ENCODE measurements at regions not wholly inside any gene's neighbourhood (a gene's known extent, or its start where the extent isn't known, plus 50 kb on each side); places are given as distances from the start of the nearest gene placed in this dataset.

DNA sequence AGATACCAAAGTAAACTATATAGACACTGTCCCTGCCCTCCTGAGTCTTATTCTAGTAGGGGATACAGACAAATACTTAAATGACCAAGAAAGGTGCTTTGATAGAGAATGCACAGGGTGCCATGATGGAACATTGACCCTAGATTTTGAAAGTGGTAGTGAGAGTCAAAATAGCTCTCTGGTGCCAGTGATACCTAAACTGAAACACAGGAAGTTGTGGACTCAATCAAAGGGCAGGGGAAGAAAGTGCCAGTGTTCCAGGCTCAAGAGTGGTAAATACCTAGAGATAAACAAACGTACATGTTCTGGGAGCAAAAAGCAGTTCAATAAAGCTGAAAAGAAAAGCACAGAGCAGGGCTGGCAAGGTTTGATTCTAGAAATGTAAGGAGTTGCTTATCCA is 267.6 kb downstream of the ISL1 start:
- H3K4me1 ChIP-seq, result no peaks in the 10 kb centered on the region
- H3K27ac ChIP-seq, result no peak overlapping the region
- DNase-seq, result no peak
- TF ChIP-seq POLR2AphosphoS5 (IDR thresholded peaks at IDR 0.05) (no peak), POLR2A (IDR thresholded peaks at IDR 0.05) (no peak), EP300 (IDR thresholded peaks at IDR 0.05; ENCODE audit: low read depth) (no peak)
- TF ChIP-seq, protein P1, sequence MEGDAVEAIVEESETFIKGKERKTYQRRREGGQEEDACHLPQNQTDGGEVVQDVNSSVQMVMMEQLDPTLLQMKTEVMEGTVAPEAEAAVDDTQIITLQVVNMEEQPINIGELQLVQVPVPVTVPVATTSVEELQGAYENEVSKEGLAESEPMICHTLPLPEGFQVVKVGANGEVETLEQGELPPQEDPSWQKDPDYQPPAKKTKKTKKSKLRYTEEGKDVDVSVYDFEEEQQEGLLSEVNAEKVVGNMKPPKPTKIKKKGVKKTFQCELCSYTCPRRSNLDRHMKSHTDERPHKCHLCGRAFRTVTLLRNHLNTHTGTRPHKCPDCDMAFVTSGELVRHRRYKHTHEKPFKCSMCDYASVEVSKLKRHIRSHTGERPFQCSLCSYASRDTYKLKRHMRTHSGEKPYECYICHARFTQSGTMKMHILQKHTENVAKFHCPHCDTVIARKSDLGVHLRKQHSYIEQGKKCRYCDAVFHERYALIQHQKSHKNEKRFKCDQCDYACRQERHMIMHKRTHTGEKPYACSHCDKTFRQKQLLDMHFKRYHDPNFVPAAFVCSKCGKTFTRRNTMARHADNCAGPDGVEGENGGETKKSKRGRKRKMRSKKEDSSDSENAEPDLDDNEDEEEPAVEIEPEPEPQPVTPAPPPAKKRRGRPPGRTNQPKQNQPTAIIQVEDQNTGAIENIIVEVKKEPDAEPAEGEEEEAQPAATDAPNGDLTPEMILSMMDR (IDR thresholded peaks at IDR 0.05), result no peak
- no peaks in the 10 kb centered on the region for H3K36me3 ChIP-seq
- no peaks in the 10 kb centered on the region for H3K9me3 ChIP-seq
- no peak overlapping the region for H3K4me3 ChIP-seq
- 19 to 25% methylated on average over 1 of the region's 1 CpG for WGBS, 2 donors (ENCODE audit: low coverage in 1 of 2)
- no peaks in the 10 kb centered on the region for H3K27me3 ChIP-seq
- in situ Hi-C loops (cut with MboI; ENCODE audit: low pct_ligation_motif_present in 1 of 4, low pct_unique_long_range_greater_than_20kb in 1 of 4, low sequenced_read_pairs in 3 of 4), result no loop called here
- intact Hi-C loops (cut with DNase I; ENCODE audit: low total_unique reads), result no loop called here

DNA sequence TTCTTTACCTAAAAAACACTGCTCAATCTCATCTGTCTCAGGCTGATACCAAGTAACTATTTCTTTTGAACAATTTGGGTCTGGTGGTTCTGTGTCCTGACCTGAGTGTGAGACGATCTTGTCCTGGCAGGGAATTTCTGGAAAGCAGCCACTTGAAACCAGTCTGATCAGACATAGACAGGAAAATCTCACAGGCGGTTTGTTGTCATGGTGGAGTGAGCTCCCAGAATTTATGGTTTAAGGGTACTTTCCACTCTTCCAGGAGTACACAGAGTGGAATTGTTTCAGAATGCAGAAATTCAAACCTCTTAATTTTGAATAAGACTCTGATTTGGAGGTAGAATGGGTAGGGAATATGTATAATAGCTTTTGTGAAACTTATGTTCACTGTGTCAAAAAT is 268.2 kb downstream of the ISL1 start:
- no peaks in the 10 kb centered on the region for H3K4me1 ChIP-seq
- no peaks in the 10 kb centered on the region for H3K36me3 ChIP-seq
- WGBS, 2 donors (ENCODE audit: low coverage in 1 of 2), result 17 to 26% methylated on average over 2 of the region's 2 CpGs
- no peak for DNase-seq
- H3K9me3 ChIP-seq, result no peaks in the 10 kb centered on the region
- H3K27me3 ChIP-seq, result no peaks in the 10 kb centered on the region
- no peak for TF ChIP-seq POLR2A (IDR thresholded peaks at IDR 0.05)
- intact Hi-C loops (cut with DNase I; ENCODE audit: low total_unique reads) (no loop called here), in situ Hi-C loops (cut with MboI; ENCODE audit: low pct_ligation_motif_present in 1 of 4, low pct_unique_long_range_greater_than_20kb in 1 of 4, low sequenced_read_pairs in 3 of 4) (no loop called here)
- H3K4me3 ChIP-seq, result no peak overlapping the region
- no peak overlapping the region for H3K27ac ChIP-seq

DNA sequence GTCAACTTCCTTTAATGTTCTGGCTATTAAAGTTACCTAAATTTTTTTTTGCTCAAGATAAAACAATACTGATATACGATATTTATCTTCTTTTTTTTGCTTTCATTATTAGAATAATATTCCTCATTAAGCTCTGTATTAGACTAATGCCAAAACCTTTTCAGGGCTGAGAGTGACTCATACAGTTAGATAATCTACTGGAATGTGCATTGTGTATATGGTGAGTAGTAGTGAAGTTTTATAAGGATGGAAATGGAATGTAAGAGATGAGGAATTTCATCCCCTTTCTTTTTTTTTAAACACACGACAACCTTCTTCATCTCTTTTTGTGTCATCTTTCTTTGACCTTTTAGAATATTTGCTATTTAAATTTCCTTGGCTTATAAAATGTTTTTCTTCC is 268.6 kb downstream of the ISL1 start:
- TF ChIP-seq POLR2A (IDR thresholded peaks at IDR 0.05), result no peak
- TF ChIP-seq, protein P1 (IDR thresholded peaks at IDR 0.05), result no peak
- no peak for TF ChIP-seq EP300 (IDR thresholded peaks at IDR 0.05; ENCODE audit: low read depth)
- no peak for TF ChIP-seq POLR2AphosphoS5 (IDR thresholded peaks at IDR 0.05)
- intact Hi-C loops (cut with DNase I; ENCODE audit: low total_unique reads) (no loop called here), in situ Hi-C loops (cut with MboI; ENCODE audit: low pct_ligation_motif_present in 1 of 4, low pct_unique_long_range_greater_than_20kb in 1 of 4, low sequenced_read_pairs in 3 of 4) (no loop called here)
- 56 to 68% methylated on average over 2 of the region's 2 CpGs for WGBS, 2 donors (ENCODE audit: low coverage in 1 of 2)
- H3K36me3 ChIP-seq, result no peaks in the 10 kb centered on the region
- no peak overlapping the region for H3K27ac ChIP-seq
- no peak for DNase-seq
- H3K4me1 ChIP-seq, result no peaks in the 10 kb centered on the region
- H3K9me3 ChIP-seq, result no peaks in the 10 kb centered on the region
- H3K4me3 ChIP-seq, result no peak overlapping the region
- H3K27me3 ChIP-seq, result no peaks in the 10 kb centered on the region

DNA sequence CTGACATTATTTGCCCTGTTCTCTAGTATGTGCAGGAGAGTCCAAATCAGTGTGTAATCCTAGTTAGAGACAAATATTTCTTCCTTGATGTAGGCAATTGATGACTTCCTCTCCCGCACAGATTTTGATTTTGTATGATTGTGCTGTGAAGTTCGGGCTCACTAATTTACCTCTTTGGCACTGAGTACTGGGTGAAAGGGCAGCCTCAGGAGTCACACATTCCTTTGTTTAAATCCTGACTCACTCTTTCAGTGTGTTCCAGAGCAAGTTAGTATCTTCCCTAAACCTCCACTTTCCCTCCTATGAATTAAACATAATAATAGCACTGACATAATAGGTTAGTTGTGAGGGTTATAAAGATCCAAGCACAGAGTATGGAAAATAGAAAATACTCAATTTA is 269.7 kb downstream of the ISL1 start:
- Histone ChIP-seq H3K4me3 (no peak overlapping the region), H3K36me3 (no peaks in the 10 kb centered on the region), H3K9me3 (no peaks in the 10 kb centered on the region), H3K27ac (no peak overlapping the region), H3K4me1 (no peaks in the 10 kb centered on the region), H3K27me3 (no peaks in the 10 kb centered on the region)
- 25 to 78% methylated on average over 2 of the region's 2 CpGs for WGBS, 2 donors (ENCODE audit: low coverage in 1 of 2)
- intact Hi-C loops (cut with DNase I; ENCODE audit: low total_unique reads) (no loop called here), in situ Hi-C loops (cut with MboI; ENCODE audit: low pct_ligation_motif_present in 1 of 4, low pct_unique_long_range_greater_than_20kb in 1 of 4, low sequenced_read_pairs in 3 of 4) (no loop called here)
- TF ChIP-seq, protein P1 (IDR thresholded peaks at IDR 0.05), result no peak
- TF ChIP-seq POLR2AphosphoS5 (IDR thresholded peaks at IDR 0.05), result no peak
- no peak for TF ChIP-seq EP300 (IDR thresholded peaks at IDR 0.05; ENCODE audit: low read depth)
- TF ChIP-seq POLR2A (IDR thresholded peaks at IDR 0.05), result no peak
- DNase-seq, result no peak
